ENCODE measurements at regions not wholly inside any gene's neighbourhood (a gene's known extent, or its start where the extent isn't known, plus 50 kb on each side); places are given as distances from the start of the nearest gene placed in this dataset.
"Not testable (repeated sequence)": the region's sequence is repeated elsewhere in the genome, so short reads cannot be mapped to it uniquely, and the experiment has no call there.

DNA sequence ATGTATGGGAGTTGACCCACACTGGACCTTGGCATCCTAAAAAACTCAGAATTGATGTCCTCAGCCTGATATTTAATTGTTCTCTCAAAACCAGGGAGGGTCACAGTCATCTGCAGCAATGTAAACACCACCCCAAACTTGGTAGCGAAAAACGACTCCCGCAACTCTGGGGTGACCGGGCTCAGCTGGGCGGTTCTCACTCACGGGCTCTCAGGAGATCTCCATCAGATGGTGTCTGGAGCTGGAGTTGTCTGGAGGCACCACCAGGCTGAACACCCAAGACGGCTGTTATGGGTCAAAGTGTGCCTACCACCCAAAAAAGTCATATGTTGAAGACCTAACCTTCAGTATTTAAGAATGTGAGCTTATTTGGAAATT is 50.9 kb upstream of the NXT1 start:
- no peak for DNase-seq (ENCODE audit: low read depth)

DNA sequence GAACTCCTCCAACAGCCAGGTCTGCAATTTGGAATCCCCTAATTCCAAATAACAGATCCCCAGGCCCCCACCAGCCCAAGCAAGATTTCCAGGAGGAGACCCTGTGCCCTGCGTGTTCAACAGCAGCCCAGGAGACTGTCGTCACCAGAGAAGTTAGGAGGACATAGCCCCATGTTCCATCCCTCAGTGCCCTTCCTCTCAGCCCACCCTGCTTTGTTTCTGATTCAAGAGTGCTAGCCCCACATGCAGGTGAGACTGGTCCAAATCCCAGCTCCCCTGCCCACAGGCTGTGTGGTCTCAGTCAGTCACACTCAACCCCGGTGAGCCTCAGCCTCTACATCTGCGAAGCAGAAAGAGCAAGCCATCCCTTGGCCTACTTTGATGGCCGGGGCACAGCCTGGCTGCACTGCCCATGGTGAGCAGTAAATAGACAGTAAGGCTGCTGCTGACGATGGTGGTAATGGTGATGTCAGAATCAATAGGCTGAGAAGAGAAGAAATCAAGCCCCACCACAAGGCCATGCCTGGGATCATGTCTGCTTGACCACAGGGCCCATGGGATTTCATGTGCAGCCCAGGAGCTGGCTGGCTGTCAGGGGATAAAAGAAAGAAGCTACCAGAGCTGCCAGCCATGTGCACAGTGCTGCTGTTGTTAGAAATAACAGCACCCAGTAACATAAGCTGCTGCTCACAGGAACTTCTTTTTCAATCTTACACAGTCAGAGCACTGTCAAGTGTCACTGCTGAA is 51.5 kb upstream of the NXT1 start:
- peak; percentile 77 for DNase-seq (ENCODE audit: low read depth)

DNA sequence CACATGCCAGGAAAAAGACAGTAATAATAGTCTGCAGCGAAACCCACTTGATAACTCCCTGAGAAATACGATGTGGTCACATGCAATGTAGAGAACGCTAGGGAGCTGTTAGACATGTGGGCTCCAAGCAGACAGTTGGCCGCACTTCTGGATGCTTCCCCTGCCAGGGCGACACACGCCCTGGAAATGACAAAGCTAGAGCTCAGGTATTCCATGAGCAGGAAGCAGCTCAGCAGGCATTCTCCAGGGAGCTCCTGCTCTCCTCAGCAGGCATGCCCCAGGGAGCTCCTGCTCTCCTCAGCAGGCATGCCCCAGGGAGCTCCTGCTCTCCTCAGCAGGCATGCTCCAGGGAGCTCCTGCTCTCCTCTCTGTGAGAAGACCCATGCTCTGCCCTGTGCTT is 52.4 kb upstream of the NXT1 start:
- DNase-seq (ENCODE audit: low read depth), result no peak

DNA sequence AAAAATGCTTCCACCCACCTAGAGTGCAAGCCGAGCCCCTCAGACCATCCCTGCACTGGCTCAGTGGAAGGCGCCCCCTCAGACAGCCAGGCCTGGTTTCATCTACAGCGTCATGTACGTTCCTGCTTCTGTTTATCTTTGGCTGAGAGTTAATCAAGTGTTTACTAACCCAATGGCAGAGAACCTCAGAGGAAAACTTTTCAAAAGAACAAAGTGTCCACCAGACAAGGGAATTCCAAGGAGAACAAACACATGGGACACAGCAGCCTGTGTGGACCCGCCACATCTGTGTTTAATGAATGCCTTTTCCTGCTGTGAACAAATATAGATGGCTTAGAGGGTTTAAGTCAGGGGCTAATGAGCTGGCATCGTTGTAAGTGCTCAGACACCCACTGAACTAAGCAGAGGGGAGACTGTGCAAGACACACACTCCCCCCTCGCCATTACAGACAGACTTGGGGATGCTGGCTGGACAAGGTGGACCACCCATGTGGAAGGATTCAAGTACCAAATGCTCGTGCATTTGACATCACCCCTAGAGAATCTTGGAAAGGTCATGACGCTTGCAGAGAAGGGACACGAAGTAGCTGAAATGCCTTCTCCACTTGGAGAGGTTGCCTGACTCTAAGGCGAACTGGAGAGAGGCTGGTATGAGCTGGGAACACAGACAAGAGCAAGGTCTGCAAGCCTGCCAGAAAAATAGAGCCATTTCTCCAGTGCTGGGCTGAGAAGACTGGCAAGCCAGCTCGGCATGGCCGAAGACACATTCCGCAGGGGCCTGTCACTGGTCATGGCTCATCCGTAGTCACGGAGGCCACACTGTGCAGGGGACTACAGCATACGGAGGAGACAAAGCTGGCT is 53.5 kb upstream of the NXT1 start:
- DNase-seq (ENCODE audit: low read depth), result no peak

DNA sequence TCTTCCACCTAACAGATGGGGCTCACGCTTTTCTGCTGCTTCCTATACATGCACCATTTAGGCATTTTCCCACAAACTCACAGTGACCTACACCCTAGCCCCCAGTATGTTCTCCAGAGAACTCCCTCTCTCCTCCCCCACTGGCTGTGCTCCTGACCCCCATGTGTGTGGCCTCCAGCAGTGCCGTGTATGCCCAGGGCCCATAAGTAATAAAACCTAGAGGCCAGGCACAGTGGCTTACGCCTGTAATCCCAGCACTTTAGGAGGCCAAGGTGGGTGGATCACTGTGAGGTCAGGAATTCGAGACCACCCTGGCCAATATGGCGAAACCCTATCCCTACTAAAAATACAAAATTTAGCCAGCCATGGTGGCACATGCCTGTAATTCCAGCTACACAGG is 54.7 kb upstream of the NXT1 start:
- no peak for DNase-seq (ENCODE audit: low read depth)

DNA sequence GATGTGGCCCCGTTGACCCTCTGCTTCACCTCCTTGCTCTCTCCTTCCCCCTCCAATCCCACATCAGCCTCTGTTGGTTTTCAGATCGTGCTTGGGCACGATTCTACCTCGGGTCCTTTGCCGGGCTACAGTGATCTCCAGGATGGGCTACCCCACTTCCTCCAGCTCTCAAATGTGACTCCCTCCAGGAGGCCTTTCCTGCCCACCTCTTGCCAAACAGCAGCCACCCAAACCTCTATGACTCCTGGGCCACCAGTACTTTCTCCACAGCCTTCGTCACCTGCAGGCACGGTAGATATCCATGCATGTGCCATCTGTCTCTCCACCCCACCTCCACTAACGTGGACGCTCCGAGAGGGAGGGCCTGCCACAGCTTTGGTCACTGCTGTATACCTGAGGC is 55.9 kb upstream of the NXT1 start:
- DNase-seq (ENCODE audit: low read depth), result no peak

DNA sequence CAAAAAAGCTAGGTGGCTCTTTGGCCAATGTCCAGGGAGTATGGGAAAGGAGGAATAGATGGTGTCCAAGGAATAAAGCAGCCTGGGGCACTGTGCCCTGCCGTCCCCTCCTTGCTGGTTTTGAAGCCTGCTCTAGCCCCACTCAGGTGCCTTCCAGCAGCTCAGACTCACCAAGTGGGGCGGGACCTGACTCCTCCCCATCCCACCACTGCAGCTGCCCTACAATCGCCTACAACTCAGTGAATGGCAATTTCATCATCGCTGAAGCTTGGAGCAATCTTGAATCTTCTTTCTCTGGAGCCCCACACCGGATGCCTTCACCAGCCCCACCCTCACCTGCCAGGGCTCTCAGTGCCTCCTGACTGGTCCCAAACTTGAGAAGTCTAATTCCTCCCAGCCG is 56.4 kb upstream of the NXT1 start:
- no peak for DNase-seq (ENCODE audit: low read depth)

DNA sequence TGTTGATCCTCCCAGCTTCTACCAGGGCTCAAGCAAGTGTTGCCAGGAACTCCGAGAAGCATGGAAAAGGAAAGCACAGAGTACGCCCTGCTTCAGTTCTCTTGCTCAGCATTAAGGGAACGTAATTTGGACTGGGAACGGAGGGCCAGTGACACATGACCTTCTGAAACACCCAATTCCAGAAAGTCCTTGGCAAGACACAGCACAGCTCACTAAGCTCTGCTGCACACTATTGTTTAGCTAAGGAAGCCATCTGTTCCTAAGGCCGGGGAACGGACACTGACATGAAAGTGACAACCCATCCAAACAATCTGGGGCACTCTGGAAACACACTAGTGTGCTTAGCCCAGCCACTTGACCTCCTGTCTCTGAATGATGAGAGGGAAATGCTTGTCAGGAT is 56.9 kb upstream of the NXT1 start:
- DNase-seq (ENCODE audit: low read depth), result no peak

DNA sequence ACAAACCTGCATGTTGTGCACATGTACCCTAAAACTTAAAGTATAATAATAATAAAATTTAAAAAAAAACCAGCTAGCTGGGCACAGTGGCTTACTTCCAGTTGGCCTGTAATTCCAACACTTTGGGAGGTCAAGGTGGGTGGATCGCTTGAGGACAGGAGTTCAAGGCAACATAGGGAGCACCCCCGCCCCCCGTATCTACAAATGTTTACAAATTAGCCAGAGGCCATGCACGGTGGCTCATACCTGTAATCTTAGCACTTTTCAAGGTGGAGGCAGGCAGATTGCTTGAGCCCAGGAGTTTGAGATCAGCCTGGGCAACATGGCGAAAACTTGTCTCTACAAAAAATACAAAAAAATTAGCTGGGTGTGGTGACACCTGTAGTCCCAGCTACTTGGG is 58.3 kb upstream of the NXT1 start:
- not testable (repeated sequence) for DNase-seq (ENCODE audit: low read depth)

DNA sequence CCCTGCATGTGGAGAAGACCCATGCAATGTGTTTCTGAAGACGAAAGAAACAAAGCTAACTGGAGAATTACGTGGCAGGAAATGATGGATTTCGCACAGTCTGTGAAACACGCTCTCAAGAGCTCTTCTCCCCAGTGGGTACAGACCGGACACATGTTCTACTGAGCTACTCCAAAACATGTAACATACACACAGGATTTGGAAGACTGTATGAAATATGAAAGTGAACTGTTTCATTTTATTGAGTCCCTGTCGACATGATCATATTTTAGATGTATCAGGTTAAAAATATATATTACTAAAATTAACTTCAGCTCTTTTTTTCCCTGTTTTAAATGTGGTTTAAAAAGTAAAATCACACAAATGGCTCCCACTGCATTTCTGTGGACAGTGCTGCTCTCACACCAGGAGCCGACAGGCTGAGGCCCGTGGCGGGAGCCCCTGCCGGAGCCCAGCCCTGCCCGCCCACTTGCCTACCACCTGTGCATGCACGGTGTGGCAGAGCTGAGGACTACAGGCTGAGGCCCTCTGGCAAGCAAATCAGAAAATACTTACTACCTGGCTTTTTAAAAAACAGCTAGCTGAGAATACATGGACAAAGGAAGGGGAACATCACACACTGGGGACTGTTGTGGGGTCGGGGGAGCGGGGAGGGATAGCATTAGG is 58.9 kb upstream of the NXT1 start:
- no peak for DNase-seq (ENCODE audit: low read depth)

DNA sequence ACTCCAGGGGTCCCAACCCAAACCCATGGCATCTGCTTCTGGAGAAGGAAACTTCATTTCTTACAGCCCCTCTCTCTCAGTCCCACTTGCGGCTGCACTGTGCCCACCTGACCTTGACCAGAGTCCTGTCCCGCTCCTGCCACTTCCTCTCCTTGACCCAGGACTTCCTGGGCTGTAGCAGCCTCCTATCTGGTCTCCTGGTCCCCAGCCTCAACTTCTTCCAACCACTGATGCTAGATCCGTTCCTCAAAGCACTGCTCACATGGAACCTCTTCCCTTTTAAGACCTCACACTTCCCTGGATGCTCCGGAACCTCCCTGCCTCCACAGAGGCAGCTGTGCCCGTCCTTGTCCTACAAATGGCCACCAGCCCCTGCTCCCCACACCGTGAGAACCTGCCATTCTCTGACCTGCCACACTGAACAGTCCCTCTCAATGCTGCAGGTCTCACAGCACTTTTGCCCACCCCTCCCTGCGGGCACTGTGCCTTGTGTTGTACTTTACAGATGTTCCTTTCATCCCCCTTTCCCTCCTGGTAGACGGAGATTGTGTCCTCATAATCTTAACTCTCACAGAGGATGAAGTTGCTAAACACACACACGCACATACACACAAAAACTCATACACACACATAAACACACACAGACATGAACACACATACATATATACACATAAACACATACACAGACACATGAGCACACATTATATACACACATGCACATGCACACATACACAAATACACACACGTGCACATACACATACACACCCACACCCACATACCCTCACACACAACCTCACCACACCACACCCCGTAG is 59.6 kb upstream of the NXT1 start:
- no peak for DNase-seq (ENCODE audit: low read depth)

DNA sequence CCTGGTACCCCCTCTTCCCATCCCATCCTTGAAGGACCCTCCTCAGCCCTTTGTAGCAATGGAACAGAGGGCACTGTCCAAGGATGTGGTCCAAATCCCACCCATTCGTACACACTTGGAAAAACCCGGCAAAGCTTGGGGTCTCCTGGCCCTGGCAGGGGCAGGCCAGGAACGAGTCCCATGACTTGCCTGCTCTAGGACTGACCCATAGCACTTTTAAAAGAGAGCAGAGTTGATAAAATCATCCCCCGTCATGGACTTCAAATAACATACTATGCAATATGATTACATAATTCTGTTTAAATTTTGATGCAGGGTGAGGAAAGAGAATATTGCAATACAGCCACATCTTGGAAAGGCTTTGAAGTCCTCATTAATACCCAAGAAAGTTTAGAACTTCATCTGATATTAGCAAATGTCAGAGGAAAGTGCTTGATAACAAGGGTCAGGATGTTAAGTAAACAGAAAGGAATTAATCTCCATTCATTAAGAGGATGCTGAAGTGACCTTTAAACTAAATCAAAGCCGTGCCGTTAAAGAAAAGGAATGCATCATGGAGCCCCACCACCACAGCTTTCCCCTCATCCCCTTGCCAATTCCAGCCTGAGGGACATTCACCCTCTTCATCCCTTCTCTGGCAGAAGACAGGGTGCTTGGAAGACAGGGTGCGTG is 60.7 kb upstream of the NXT1 start:
- no peak for DNase-seq (ENCODE audit: low read depth)

DNA sequence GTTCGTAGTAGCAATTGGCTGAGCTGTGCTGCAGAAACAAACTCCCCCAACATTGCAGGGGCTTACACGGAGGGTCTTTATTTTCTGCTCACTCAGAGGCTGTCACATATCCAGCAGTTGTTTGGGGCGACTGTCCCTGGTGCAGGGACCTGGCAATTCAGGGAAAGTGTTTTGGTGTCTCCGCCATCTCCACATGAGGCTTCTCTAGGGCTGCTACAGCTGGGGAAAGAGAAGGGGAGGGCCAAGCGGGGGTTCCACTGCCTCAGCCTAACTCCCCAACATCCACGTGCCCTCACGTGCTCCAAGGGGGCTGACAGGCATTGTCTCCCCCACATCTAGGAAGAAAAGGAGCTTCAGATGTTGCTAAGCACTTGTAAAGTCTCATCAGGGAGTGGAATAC is 61.3 kb upstream of the NXT1 start:
- DNase-seq (ENCODE audit: low read depth), result no peak

DNA sequence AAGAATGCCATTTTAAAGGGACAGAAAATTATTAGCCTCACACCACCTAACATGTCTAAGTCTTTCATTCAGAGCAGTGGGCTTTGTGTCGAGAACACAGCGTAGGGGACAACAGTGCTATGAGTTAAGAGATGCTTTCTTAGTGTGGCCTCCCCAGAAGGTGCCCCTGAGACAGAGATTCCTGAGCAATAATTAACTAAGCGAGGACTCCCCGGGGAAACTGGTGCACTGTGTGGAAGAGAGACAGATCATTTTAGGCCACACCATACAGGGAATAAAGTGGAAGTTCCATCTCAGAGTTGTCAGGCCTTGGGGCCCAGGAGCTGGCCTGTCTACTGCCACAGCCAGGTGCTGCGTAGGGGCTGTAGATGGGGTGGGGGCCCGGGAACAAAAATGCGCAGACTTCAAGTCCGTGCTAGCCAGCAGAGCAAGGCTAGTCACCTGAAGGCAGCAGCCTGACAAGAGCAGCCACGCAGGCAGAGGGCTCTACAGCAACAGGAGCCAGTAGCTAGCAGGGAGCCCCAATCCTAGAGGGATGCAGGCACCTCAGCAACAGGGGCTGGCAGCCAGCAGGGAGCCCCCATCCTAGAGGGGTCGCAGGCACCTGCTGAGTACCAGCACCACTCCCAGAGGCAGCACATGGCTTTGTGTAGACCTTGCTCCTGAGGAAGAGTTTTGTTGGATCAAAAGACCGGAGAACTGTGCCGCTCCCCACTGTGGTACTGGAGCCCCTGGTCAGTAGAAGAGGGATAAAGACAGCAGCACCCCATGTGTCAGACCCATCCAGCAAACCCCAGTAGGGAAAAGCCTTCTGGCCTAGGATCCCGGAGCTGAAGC is 63.0 kb upstream of the NXT1 start:
- DNase-seq (ENCODE audit: low read depth), result no peak

DNA sequence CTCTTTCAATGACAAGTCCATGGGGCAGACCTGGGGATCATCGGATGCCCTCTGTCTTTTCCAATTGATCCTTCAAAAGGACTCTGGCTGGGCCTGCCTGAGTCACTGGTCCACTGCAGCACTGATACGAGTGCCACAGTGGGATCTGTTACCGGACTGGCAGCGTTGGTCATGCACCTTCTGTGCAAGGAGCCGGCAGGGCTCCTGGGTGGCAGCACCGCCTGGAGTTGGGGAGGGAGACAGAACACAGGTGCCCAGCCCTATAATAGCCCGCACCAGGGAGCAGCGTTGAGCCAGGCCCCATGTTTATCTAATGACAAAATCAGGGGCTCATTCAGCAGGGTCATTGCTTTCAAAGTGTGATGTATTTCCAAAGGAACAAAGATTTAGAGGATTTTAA is 64.2 kb upstream of the NXT1 start:
- DNase-seq (ENCODE audit: low read depth), result no peak

DNA sequence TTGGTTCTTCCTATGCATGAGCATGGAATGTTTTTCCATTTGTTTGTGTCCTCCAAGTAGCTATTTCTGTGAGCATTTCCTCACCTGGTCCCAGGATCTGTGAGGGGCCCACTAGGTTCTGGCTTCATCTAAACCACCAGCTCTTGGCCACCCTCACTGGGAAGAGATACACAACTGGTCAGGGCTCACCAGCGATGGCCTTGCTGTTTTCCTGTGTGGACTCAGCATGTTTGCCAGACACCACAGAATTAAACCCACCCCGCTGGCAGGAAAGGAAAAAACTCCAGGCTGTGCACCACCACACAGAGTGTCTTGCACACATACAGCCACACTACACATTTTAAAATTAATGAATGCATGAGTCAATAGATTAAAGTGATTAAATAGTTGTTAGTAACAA is 65.1 kb upstream of the NXT1 start:
- no peak for DNase-seq (ENCODE audit: low read depth)

DNA sequence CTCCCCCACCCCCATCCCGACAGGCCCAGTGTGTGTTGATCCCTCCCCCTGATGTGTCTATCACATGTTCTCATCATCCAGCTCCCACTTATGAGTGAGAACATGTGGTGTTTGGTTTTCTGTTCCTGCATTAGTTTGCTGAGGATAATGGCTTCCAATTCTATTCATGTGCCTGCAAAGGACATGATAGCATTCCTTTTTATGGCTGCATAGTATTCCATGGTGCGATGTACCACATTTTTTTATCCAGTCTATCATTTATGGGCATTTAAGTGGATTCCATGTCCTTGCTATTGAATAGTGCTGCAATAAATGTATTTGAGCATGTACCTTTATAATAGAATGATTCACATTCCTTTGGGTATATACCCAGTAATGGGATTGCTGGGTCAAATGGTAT is 66.6 kb upstream of the NXT1 start:
- no peak for DNase-seq (ENCODE audit: low read depth)

DNA sequence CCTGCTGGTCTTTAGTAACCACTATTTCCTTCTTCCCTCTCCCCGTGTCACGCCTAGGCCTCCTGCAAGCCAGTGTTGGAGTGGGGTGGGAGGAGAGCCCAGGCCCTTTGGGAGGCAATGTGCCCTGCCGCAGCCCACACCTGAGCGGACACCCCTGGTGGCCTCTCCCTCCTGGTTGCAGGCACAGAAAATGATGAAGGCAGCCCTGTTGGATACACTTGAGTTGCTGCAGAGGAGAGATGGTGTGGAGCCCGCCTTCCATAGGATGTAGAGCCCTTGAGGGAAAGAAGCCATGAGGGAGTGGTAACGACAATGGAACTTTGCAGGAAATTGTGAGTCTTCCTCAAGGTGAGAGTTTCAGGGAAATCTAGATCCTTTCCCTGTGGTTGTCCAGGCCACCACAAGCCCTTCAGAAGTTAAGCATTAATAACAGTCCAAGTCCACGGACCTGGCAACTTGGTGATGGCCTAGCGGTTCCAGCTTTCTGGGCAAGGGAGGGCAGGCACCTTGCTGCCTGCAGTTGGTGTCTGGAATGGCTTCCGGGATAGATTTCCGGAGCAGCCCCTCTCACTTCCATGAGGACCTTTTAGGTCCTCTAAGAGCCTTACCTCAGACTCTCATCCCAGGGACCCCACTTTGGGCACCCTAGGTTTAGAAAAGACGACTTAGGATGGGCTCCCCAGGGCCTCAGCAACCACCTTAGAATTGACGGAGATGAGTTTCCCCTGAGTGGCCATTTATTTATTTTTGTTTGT is 67.3 kb upstream of the NXT1 start:
- DNase-seq (ENCODE audit: low read depth), result no peak

DNA sequence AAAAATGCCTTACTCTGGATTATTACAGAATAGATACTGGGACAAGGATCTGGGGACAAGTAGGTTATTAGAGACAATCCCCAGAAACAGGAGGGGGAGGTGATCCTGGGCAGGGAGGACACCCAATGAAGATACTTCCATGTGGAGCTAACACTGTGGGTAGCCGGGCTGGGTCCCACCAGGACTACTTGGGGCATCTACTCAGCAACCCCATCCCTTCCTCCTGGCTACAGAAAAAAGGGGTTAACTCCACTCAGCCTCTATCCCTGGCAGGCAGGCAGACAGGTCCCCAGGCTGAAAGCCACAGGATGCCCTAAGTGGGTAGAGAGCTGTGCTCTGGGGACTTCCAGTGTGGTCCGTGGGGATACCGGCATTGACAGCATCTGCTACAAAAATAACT is 68.0 kb upstream of the NXT1 start:
- no peak for DNase-seq (ENCODE audit: low read depth)
